PFSK-1 (cell line): ENCODE measurements at regions not wholly inside any gene's neighbourhood (a gene's known extent, or its start where the extent isn't known, plus 50 kb on each side); places are given as distances from the start of the nearest gene placed in this dataset.

ENCODE experiments used
- POLR2AphosphoS5 ChIP-seq: IDR thresholded peaks from 2 replicates; pipeline ENCODE4 v1.6.1; 2012; ENCODE audit warnings: low read depth, mild to moderate bottlenecking, control low read depth, low read length, moderate library complexity
- SIN3A ChIP-seq: IDR thresholded peaks from 2 replicates; pipeline ENCODE4 v1.6.1; 2012; ENCODE audit warnings: mild to moderate bottlenecking, low read length, moderate library complexity, borderline replicate concordance; ENCODE audit not compliant: insufficient read depth
- TAF1 ChIP-seq: IDR thresholded peaks from 2 replicates; pipeline ENCODE4 v1.6.1; 2012; ENCODE audit warnings: low read length, control low read depth, borderline replicate concordance; ENCODE audit not compliant: insufficient read depth
- TF ChIP-seq, protein P1 (sequence below), 2 experiments: IDR thresholded peaks; 2 replicates each; pipeline versions ENCODE4 v1.6.1 to v1.8.0; 2011 to 2012; ENCODE audit warnings: low read depth in 2 of 2, low read length in 2 of 2, control low read depth in 1 of 2, inconsistent platforms in 1 of 2, mild to moderate bottlenecking in 1 of 2, moderate library complexity in 1 of 2; ENCODE audit not compliant: insufficient read depth in 1 of 2

DNA sequence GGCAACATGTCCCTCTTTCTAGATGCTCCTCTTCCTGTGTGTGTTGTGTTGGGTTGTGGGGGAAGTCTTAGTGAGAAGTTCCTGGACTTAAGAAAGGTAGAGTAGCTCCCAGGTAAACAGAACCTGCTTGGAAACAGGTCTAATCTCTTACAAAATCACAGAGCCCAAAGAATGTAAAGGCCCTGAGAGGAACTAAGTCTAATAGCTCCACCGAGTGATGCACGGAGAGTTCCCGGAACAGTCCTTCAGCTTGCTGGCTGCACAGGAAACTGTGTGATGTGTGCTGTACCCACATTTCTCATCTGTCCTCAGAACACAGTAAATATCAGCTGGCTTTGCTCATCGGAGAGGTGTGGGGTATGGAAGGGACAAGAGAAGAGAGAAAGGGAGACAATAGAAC, 182.6 kb upstream of the LYZL1 start:
- TF ChIP-seq POLR2AphosphoS5 (no peak), SIN3A (no peak), TAF1 (no peak)
- TF ChIP-seq, protein P1, sequence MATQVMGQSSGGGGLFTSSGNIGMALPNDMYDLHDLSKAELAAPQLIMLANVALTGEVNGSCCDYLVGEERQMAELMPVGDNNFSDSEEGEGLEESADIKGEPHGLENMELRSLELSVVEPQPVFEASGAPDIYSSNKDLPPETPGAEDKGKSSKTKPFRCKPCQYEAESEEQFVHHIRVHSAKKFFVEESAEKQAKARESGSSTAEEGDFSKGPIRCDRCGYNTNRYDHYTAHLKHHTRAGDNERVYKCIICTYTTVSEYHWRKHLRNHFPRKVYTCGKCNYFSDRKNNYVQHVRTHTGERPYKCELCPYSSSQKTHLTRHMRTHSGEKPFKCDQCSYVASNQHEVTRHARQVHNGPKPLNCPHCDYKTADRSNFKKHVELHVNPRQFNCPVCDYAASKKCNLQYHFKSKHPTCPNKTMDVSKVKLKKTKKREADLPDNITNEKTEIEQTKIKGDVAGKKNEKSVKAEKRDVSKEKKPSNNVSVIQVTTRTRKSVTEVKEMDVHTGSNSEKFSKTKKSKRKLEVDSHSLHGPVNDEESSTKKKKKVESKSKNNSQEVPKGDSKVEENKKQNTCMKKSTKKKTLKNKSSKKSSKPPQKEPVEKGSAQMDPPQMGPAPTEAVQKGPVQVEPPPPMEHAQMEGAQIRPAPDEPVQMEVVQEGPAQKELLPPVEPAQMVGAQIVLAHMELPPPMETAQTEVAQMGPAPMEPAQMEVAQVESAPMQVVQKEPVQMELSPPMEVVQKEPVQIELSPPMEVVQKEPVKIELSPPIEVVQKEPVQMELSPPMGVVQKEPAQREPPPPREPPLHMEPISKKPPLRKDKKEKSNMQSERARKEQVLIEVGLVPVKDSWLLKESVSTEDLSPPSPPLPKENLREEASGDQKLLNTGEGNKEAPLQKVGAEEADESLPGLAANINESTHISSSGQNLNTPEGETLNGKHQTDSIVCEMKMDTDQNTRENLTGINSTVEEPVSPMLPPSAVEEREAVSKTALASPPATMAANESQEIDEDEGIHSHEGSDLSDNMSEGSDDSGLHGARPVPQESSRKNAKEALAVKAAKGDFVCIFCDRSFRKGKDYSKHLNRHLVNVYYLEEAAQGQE (IDR thresholded peaks at IDR 0.05; ENCODE audit: insufficient read depth in 1 of 2, low read depth in 2 of 2, low read length in 2 of 2): no peak
